WERI-Rb-1 (cell line): ENCODE measurements at regions not wholly inside any gene's neighbourhood (a gene's known extent, or its start where the extent isn't known, plus 50 kb on each side); places are given as distances from the start of the nearest gene placed in this dataset.
A peak's percentile ranks its signal among the peaks of the same experiment; 100 is the strongest.

Source experiments
- DNase-seq: peaks from one replicate; pipeline ENCODE4 v3.0.0-alpha.2; 2020
- H3K27ac ChIP-seq: fragments of 250-450 bp; sonication (Bioruptor Pico); 2 replicates; pipeline ENCODE4 v1.5.1; 2020; ENCODE audit warnings: mild to moderate bottlenecking, moderate library complexity
- H3K27me3 ChIP-seq: fragments of 250-450 bp; sonication (Bioruptor Pico); 2 replicates; pipeline ENCODE4 v1.5.1; 2021; ENCODE audit warnings: mild to moderate bottlenecking, low read depth, moderate library complexity; ENCODE audit not compliant: insufficient read depth, severe bottlenecking
- H3K36me3 ChIP-seq: fragments of 250-450 bp; sonication (Bioruptor Pico); 2 replicates; pipeline ENCODE4 v1.5.1; 2020; ENCODE audit warnings: mild to moderate bottlenecking, moderate library complexity
- H3K4me3 ChIP-seq: 2 replicates; pipeline ENCODE4 v1.5.1; 2011; ENCODE audit warnings: low read depth, mild to moderate bottlenecking, control low read depth, low read length
- H3K9me3 ChIP-seq: fragments of 250-450 bp; sonication (Bioruptor Pico); 2 replicates; pipeline ENCODE4 v1.5.1; 2021; ENCODE audit warnings: mild to moderate bottlenecking, moderate library complexity; ENCODE audit not compliant: severe bottlenecking
- CTCF ChIP-seq: IDR thresholded peaks from 2 replicates; pipeline ENCODE4 v1.5.1; 2011; ENCODE audit warnings: low read depth, mild to moderate bottlenecking, control low read depth, inconsistent platforms, low read length

DNA sequence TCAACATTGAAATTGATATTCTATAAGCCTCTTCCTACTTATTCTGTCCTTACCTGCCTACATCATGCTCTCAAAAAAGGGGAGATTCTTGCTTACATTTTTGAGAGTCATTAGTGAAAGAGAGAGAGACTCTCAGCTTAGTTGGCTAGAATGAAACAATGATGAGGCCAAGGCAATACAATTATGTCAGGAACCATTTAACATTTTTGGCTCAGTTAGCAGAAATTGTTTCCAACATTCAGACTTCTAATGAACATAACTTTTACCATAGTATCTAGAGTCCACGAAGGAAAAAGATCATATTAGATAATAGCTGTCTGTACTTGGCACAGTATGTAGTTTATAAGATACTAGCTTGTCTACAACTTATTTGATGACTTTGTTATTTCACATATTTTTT lies 263.7 kb upstream of the ARX start:
- Histone ChIP-seq H3K36me3 (no peaks in the 10 kb centered on the region), H3K4me3 (no peak overlapping the region)

GRCh38 chrX:25278341-25278740 lies 262.6 kb upstream of the ARX start:
- Histone ChIP-seq H3K36me3 (no peaks in the 10 kb centered on the region), H3K27ac (no peak overlapping the region), H3K9me3 (no peaks in the 10 kb centered on the region), H3K27me3 (no peaks in the 10 kb centered on the region), H3K4me3 (no peak overlapping the region)
- no peak for TF ChIP-seq CTCF
- no peak for DNase-seq

More for the DNA sequence above, 263.7 kb upstream of the ARX start:
- no peak for DNase-seq
- Histone ChIP-seq H3K27me3 (no peaks in the 10 kb centered on the region), H3K27ac (no peak overlapping the region), H3K9me3 (no peaks in the 10 kb centered on the region)
- TF ChIP-seq CTCF: no peak

DNA sequence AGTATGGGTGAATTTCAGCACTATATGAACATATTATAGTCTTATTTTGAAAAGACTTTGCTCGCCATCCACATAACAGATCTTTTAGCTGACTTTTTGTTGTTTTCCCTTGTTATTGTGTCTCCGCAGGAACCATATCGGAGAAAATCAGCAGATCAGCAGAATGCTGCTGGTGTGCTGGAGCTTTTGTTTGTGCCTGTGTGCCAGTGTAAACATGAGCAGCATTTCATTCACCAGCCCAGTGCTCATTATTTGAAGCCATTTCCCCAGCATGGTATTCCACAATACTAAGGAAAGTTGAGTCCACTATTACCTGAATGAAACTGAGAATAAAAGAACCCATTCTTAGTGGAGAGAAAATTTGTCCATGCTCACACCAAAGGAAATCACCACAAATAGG lies 261.8 kb upstream of the ARX start:
- Histone ChIP-seq H3K27ac (no peak overlapping the region), H3K36me3 (no peaks in the 10 kb centered on the region), H3K27me3 (peaks cover 2% of the 10 kb centered on the region), H3K9me3 (no peaks in the 10 kb centered on the region), H3K4me3 (no peak overlapping the region)
- no peak for DNase-seq
- TF ChIP-seq CTCF: no peak

GRCh38 chrX:25275159-25275558 lies 259.4 kb upstream of the ARX start:
- peak; percentile 17; the same call in 1 of the 2 replicates for TF ChIP-seq CTCF
- H3K36me3 ChIP-seq: no peaks in the 10 kb centered on the region
- no peak for DNase-seq

GRCh38 chrX:25241461-25241860 lies 225.7 kb upstream of the ARX start:
- H3K27me3 ChIP-seq: no peaks in the 10 kb centered on the region
- H3K4me3 ChIP-seq: no peak overlapping the region
- no peak overlapping the region for H3K27ac ChIP-seq
- no peak for DNase-seq
- H3K36me3 ChIP-seq: no peaks in the 10 kb centered on the region
- TF ChIP-seq CTCF: no peak
- no peaks in the 10 kb centered on the region for H3K9me3 ChIP-seq

More at GRCh38 chrX:25275159-25275558, 259.4 kb upstream of the ARX start:
- no peak overlapping the region for H3K27ac ChIP-seq
- H3K4me3 ChIP-seq: no peak overlapping the region
- no peaks in the 10 kb centered on the region for H3K9me3 ChIP-seq
- H3K27me3 ChIP-seq: peaks cover 2% of the 10 kb centered on the region

- TF ChIP-seq CTCF: no peak
- H3K27me3 ChIP-seq: no peaks in the 10 kb centered on the region
- no peak overlapping the region for H3K27ac ChIP-seq
- no peaks in the 10 kb centered on the region for H3K9me3 ChIP-seq
- no peak overlapping the region for H3K4me3 ChIP-seq
- no peak for DNase-seq
- no peaks in the 10 kb centered on the region for H3K36me3 ChIP-seq
Observed at GRCh38 chrX:25226151-25226550, 210.4 kb upstream of the ARX start.
